NCI-H524 (cell line): ENCODE measurements at regions not wholly inside any gene's neighbourhood (a gene's known extent, or its start where the extent isn't known, plus 50 kb on each side); places are given as distances from the start of the nearest gene placed in this dataset.
A peak's percentile ranks its signal among the peaks of the same experiment; 100 is the strongest.
"Not testable (repeated sequence)": the region's sequence is repeated elsewhere in the genome, so short reads cannot be mapped to it uniquely, and the experiment has no call there.

Experiments used
- DNase-seq, 2 experiments: peaks; one replicate each; lab custom pipeline; 2025; lab: John Stamatoyannopoulos, UW

GRCh38 chr1:68780919-68781318 is 284.0 kb upstream of the DEPDC1 start:
- DNase-seq: no peak

- no peak for DNase-seq
Observed at GRCh38 chr1:68782890-68783289, 286.0 kb upstream of the DEPDC1 start.

- DNase-seq: no peak
Observed at GRCh38 chr1:68785328-68785727, 288.4 kb upstream of the DEPDC1 start.

GRCh38 chr1:68788762-68789161 is 291.9 kb upstream of the DEPDC1 start:
- DNase-seq: no peak

GRCh38 chr1:68791800-68792199 is 294.9 kb upstream of the DEPDC1 start:
- no peak for DNase-seq

- DNase-seq: no peak
Observed at GRCh38 chr1:68795956-68796355, 299.1 kb upstream of the DEPDC1 start.

- no peak for DNase-seq
Observed at GRCh38 chr1:68796888-68797287, 300.0 kb upstream of the DEPDC1 start.

GRCh38 chr1:68798071-68798470 is 301.2 kb upstream of the DEPDC1 start:
- no peak for DNase-seq

GRCh38 chr1:68799096-68799495 is 302.2 kb upstream of the DEPDC1 start:
- DNase-seq: no peak

GRCh38 chr1:68800182-68800581 is 303.3 kb upstream of the DEPDC1 start:
- DNase-seq: no peak

GRCh38 chr1:68801440-68801839 is 304.6 kb upstream of the DEPDC1 start:
- no peak for DNase-seq

GRCh38 chr1:68805097-68805641 is 308.3 kb upstream of the DEPDC1 start:
- DNase-seq: no peak

GRCh38 chr1:68808351-68808750 is 311.5 kb upstream of the DEPDC1 start:
- no peak for DNase-seq

- DNase-seq: no peak
Observed at GRCh38 chr1:68811806-68812205, 314.9 kb upstream of the DEPDC1 start.

GRCh38 chr1:68812333-68812732 is 315.5 kb upstream of the DEPDC1 start:
- DNase-seq: no peak

- no peak for DNase-seq
Observed at GRCh38 chr1:68814067-68814466, 317.2 kb upstream of the DEPDC1 start.

- DNase-seq: peak in 1 of 2 experiments; percentile 39
Observed at GRCh38 chr1:68815632-68816031, 318.8 kb upstream of the DEPDC1 start.

GRCh38 chr1:68817505-68818210 is 320.8 kb upstream of the DEPDC1 start:
- DNase-seq: not testable (repeated sequence)

GRCh38 chr1:68819190-68819829 is 322.4 kb upstream of the DEPDC1 start:
- DNase-seq: peak; percentile 28 to 82

- peak; percentile 18 to 51 for DNase-seq
Observed at GRCh38 chr1:68820151-68820550, 323.3 kb upstream of the DEPDC1 start.

GRCh38 chr1:68826836-68827235 is 330.0 kb upstream of the DEPDC1 start:
- DNase-seq: no peak

GRCh38 chr1:68827261-68827660 is 330.4 kb upstream of the DEPDC1 start:
- DNase-seq: no peak

- DNase-seq: no peak
Observed at GRCh38 chr1:68828013-68828412, 331.1 kb upstream of the DEPDC1 start.

GRCh38 chr1:68831281-68831680 is 334.4 kb upstream of the DEPDC1 start:
- no peak for DNase-seq
